ENCODE measurements at regions not wholly inside any gene's neighbourhood (a gene's known extent, or its start where the extent isn't known, plus 50 kb on each side); places are given as distances from the start of the nearest gene placed in this dataset.
"Not testable (repeated sequence)": the region's sequence is repeated elsewhere in the genome, so short reads cannot be mapped to it uniquely, and the experiment has no call there.

DNA sequence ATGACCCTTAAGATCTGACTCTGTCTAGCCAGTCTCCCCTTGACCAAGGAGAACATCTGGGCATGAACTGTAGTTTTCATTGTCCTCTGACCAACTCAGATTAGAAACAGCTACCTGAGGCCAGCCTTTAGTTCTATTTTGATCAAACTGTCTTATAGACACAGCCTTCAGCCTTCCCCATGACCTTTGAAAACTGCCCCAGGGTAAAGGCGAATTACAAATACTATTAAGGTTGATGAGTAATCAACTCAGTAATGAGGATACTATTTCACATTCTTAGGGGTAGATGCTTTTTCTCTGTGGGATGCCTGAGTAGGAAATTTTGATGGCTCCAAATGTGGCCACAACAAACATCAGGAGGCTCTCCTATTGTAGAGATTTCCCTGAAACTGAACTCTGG, 125.8 kb upstream of the ERV3-1 start:
- TF ChIP-seq, protein P1, sequence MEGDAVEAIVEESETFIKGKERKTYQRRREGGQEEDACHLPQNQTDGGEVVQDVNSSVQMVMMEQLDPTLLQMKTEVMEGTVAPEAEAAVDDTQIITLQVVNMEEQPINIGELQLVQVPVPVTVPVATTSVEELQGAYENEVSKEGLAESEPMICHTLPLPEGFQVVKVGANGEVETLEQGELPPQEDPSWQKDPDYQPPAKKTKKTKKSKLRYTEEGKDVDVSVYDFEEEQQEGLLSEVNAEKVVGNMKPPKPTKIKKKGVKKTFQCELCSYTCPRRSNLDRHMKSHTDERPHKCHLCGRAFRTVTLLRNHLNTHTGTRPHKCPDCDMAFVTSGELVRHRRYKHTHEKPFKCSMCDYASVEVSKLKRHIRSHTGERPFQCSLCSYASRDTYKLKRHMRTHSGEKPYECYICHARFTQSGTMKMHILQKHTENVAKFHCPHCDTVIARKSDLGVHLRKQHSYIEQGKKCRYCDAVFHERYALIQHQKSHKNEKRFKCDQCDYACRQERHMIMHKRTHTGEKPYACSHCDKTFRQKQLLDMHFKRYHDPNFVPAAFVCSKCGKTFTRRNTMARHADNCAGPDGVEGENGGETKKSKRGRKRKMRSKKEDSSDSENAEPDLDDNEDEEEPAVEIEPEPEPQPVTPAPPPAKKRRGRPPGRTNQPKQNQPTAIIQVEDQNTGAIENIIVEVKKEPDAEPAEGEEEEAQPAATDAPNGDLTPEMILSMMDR (IDR thresholded peaks at IDR 0.05) = not testable (repeated sequence)
- TF ChIP-seq EP300 (IDR thresholded peaks at IDR 0.05; ENCODE audit: low read depth); POLR2AphosphoS5 (IDR thresholded peaks at IDR 0.05); POLR2A (IDR thresholded peaks at IDR 0.05): not testable (repeated sequence)

All from transverse colon (tissue), 4 donors.